Stimulated activated CD4-positive, alpha-beta T cell treated with anti-CD3 and anti-CD28 coated beads, Interleukin-1b, Interleukin-23, amount 100 ng/mL, for 1 hour (primary cell): ENCODE measurements at regions not wholly inside any gene's neighbourhood (a gene's known extent, or its start where the extent isn't known, plus 50 kb on each side); places are given as distances from the start of the nearest gene placed in this dataset.
"Not testable (repeated sequence)": the region's sequence is repeated elsewhere in the genome, so short reads cannot be mapped to it uniquely, and the experiment has no call there.

ENCODE experiments used
- DNase-seq, 2 donors: peaks; one replicate each; pipeline ENCODE4 v3.0.0-alpha.2; 2020; ENCODE audit warnings: low read depth in 2 of 2

DNA sequence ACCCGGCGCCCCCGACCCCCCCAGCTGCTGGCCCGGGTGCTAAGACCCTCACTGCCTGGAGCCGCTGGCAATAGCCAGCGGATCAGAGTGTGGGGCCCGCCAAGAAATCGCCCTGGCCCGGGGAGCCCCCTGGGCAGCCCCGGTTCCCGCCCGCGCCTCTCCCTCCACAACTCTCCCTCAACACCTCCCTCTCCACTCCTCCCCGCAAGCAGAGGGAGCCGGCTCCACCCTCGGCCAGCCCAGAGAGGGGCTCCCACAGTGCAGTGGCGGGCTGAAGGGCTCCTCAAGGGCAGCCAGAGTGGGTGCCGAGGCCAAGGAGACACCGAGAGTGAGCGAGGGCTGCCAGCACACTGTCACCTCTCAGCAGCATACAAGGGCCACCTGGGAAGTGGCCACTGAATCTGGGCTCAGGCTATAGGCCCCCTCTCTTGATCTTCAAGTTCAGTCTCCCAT is 385.5 kb downstream of the SEC14L1 start:
- DNase-seq, result no peak

DNA sequence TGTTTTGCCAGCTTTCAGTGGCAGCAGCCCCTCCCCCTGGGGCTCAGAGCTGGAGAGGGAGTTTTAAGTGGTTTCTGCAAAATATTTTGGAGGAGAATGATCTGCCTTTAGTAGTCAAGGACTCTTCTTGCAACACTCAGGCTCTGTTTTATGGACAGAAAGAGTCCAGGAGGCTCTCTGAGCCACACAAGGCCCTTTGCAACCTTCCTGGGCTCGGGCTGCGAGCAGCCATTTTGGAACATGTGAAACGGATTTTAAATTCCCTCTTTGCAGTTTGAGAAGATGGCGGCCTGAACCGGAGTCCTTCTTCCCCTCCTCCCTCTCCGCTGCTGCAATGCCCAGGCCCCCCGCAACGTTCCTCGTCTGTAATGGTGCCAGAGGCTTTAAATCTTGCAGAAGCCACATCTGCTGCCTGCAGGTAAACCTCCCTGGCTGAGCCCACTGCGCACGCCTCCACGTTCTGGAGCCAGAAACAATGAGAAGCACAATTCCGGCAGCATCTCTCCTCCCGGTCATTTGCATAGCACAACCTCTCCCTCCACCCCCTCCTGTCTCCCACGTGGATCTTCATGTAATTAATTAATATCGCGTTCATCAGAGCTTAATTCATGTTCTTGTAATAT is 386.1 kb downstream of the SEC14L1 start:
- no peak for DNase-seq

DNA sequence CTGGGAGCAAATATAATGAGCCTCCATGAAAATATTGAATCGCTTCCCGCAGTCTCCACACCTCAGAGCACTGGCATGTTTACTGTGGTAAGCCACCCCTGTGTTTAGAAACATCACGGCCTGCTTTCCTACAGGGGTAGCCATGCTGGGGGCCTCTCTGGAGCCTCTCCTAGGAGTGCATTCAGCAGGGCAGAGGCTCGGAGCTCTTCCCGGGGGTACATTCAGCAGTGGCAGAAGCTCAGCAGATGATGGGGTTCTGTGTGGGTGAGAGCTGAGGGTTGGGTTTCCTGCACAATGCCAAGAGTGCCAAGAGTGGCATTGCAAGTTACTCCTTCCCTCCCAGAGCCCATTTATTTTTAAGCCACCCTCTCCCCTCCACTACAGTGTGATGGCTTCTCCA is 386.6 kb downstream of the SEC14L1 start:
- no peak for DNase-seq

DNA sequence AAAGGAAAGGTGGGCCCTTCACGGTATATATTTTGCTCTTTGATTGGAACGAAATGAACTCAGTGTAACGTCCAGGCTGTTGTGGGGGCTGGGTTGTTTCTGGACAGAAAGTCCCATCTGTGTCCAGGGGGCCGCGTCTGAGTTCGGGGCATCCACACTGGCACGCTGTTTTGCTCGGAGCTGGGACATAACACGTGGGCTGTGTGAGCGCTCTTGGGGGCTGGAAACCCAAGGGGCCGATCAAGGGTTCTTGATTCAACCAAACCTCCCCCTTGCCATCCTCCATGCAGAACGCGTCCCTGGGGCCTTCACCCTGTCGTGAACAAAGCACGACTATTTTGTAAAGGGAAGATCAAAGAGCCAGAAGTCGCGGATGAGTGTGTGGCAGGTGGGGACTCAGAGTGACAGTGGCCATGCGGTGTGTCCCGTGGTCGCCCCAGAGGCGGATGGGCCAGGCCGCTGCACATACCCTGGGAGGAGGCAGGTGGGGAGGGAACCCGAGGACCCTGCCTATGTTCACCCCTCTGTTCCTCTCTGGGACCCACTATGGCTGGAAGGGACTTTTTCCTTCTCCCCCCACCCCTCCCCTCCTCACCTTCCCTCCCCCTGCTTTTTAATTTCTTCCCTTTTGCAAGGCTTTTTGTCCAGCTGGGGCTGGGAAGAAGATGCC is 387.2 kb downstream of the SEC14L1 start:
- no peak for DNase-seq

DNA sequence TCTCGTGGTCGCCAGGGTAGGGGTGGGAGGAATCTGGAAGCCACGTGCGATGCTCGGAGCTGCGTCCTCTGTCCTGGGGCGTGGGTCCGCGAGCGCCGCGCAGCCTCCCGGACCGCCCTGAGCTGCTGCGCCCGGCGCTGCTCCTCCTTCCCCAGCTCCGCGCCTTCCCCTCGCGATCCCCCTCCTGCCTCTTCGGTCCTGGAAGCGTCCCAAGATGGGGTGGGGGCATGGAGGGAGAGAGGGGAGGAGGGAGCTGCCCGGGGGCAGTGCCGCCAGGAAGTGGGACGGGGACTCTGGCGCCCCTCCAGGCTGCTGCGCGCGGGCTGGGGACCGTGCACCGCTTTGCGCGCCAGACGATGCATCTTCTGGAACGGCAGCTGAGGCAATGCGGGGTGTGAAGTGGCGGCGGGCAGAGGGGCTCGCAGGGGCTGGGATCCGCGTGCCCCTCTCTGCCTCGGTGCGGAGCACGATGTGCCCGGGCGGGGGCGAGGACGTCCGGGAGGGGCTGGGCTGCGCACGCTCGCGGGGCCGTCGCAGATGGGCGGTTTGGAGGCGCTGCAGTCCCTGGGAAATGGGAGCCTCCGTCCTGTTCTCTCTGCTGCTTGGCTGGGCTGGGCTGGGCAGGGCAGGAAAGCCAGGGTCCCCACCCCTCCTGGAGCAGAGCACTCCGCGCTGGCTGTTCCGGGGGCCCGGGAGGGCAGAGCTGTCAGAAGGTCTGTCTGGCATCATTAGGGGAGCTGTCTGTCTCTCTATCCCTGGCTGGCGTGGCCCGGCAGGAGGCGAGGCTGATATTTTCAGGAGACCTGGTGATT is 388.0 kb downstream of the SEC14L1 start:
- no peak for DNase-seq

DNA sequence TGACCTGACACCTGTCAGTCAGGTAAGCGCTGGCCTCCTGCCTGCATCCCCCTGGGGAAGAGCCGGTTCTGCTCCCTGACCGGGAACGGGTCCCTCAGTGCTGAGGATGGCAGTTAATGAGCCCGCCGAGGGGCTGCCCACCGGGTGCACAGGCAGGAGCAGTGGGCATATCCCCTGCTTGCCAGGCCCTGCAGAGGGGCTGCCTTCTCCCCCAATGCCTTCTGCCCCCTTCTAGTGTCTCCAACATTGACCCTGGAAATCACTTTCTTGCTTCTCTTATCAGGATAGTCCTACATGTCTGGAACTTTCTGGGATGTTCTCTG is 388.5 kb downstream of the SEC14L1 start:
- no peak for DNase-seq

DNA sequence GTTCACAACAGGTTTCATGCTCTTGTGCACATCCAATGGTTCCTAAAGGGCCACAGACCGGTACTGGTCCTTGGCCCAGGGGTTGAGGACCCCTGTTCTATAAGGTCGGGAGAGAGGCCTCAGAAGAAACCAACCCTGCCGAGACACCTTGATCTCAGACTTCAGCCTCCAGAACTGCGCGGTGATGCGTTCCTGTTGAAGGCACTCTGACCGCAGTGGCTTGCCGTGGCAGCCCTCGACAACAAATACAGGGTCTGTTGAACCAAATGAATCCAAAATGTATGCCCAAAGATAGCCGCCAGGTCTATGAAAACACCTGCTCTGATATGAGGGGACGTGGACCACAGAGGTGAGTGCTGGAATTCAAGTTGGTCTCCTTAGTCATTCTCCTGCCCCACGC is 389.8 kb downstream of the SEC14L1 start:
- DNase-seq, result no peak

DNA sequence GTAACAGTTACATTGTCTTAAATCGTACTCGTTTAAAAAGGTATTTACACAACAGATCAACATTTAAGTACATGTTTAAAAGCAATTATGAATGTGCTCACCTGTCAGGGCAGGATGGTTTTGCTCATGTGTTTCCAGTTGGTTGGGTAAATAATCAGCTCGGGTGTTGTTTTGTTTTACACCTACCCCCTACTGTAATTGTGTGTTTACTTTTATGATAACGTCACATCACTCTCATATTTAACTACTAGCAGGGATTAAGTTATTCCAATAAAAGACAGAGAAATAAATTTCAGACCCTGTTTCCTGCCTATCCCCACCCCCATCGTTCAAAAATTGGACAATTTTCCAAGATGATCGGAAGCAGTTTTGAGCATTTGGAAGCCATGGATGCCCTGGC is 390.2 kb downstream of the SEC14L1 start:
- DNase-seq, result no peak

DNA sequence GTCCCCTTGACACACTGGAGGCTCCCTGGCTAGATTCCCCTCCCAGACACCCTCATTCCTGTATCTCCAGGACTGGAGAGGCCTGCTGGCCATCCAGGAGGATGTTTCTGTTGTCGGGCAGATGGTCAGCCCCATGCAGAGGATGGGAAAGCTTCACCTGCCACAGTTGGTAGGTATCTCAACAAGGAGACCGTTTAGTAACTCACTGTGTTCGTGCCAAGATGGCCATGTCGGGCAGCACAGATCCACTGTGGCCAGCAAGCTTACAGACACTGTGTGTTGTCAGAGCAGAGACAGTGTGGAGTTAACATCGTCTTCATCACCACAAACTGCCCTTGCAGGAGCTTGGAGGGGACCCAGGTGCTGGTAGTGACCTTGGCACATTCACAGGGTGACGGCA is 390.9 kb downstream of the SEC14L1 start:
- no peak for DNase-seq

DNA sequence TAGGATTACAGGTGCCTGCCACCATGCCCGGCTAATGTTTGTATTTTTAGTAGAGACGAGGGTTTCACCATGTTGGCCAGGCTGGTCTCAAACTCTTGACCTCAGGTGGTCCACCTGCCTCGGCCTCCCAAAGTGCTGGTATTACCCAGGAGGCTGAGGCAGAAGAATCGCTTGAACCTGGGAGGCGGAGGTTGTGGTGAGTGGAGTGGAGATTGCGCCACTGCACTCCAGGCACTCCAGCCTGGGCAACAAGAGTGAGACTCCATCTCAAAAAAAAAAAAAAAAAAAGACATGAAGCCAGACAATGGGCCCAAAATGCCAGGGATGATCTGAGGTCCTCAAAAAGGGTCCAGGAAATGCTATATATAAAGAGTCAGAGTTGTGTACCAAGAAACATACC is 392.9 kb downstream of the SEC14L1 start:
- DNase-seq, result not testable (repeated sequence)

DNA sequence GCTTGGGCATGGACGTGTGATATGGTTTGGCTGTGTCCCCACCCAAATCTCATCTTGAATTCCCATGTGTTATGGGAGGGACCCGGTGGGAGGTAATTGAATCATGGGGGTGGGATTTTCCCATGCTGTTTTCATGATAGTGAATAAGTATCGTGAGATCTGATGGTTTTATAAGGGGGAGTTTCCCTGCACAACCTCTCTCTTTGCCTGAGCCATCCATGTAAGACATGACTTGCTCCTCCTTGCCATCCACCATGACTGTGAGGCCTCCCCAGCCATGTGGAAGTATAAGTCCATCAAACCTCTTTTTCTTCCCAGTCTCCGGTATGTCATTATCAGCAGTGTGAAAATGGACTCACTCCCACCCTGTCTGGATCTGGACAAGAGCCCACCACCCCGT is 393.4 kb downstream of the SEC14L1 start:
- no peak for DNase-seq

DNA sequence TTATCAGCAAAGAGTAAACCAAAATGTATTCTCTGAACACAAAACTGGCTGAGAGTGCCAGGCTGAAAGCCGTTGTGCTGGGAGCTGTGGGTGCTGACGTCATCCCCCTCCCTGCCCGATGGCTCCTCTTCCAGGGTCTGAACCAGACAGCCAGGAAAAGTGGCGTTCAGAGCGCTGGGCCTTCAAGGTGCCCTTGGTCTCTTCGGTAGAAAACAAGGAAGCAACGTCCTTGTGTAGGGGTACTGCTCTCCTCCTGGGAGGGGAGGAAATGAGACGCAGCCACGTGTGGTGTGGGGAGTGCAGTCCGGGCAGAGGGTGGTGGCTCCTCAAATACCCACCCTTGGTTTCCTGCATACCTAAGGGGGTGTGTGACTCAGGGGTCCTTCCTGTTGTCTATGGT is 394.7 kb downstream of the SEC14L1 start:
- no peak for DNase-seq

DNA sequence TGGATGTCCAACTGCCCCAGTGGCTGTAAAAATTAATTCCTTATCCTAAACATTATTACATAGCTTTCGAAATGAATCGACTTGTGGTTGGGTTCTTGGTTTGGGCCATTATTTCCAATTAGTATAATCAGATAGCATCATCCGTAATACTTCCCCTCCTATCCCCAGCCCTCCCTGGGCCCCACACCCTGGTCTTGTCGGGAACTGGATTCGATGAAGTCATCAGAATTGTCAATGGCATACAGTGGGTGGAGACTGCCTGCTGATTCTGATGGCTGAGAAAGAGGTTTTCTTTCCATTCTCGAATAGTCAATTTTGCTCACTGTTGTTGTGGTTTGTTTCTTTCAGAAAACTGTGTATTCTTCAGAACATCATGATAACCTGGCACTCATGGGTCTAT is 395.1 kb downstream of the SEC14L1 start:
- no peak for DNase-seq

DNA sequence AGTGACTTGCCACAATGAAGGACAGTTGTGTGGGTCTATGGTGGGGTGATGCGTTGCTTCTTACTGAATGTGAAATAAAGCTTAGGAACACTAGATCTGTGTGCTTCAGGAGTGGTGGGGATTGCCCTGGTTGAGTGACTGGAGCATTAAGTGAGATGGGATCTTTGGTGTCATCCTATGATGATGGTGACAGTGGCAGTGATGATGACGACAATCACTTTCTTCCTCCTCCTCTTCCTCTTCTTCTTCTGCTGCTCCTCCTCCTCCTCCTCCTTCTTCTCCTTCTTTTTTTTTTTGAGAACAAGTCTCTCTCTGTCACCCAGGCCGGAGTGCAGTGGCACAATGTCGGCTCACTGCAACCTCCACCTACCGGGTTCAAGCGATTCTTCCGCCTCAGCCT is 396.8 kb downstream of the SEC14L1 start:
- no peak for DNase-seq

DNA sequence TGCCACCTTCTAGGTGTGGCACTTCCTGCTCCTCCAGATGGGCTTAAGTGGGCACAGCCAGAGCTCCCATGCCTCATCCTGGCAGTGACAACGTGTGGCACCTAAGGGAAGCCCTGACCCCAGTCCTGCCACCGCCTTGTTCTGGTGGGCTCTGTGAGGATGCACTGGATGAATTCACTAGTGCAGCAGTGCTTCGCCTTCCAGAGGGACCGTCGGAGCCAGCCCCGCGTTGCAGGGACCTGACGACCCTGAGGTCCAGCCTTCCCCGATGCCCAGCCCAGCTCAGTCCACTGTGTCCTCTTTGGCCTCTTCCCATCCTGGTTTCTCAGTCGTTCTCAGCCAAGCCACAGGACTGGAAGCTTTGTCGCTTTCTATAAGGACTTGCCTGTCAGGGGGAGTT is 399.8 kb downstream of the SEC14L1 start:
- DNase-seq, result no peak

DNA sequence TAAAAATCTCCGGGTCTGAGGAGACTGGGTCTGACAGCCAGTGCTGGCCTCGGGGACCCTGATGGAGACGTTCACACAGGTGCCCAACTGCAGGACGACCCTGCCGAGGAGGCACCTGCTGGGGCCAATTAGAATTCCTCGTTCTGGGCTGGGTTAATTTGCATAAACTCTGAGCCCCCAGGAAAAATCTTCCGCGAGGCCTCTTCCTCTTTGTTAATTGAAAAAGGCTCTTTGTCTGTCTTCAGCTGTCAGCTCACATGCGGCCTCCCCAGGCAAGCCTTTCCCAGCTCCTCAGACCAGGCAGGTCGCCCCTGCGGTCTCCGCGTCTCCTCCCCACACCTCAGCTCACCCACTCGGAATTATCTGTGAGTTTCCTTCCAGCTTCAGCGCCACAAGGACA is 400.2 kb downstream of the SEC14L1 start:
- DNase-seq, result no peak

DNA sequence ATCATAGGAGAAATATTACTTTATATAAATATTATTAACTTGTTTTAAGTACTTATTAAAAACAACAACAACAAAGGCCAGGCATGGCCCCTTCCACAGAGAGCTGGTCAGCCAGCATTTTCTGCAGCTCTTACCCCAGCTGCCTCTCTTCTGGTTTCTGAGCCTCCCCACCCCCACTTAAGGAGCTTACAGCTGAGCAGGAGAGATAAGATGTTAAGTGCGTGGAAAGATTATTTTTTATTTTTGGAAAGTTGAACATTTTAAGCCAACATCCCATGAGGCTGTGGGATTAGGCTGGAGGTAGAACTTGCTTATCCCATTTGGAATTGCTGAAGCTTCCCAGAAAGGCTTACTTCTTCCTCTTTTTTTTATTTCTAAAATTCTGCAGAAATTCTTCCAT is 401.2 kb downstream of the SEC14L1 start:
- no peak for DNase-seq

DNA sequence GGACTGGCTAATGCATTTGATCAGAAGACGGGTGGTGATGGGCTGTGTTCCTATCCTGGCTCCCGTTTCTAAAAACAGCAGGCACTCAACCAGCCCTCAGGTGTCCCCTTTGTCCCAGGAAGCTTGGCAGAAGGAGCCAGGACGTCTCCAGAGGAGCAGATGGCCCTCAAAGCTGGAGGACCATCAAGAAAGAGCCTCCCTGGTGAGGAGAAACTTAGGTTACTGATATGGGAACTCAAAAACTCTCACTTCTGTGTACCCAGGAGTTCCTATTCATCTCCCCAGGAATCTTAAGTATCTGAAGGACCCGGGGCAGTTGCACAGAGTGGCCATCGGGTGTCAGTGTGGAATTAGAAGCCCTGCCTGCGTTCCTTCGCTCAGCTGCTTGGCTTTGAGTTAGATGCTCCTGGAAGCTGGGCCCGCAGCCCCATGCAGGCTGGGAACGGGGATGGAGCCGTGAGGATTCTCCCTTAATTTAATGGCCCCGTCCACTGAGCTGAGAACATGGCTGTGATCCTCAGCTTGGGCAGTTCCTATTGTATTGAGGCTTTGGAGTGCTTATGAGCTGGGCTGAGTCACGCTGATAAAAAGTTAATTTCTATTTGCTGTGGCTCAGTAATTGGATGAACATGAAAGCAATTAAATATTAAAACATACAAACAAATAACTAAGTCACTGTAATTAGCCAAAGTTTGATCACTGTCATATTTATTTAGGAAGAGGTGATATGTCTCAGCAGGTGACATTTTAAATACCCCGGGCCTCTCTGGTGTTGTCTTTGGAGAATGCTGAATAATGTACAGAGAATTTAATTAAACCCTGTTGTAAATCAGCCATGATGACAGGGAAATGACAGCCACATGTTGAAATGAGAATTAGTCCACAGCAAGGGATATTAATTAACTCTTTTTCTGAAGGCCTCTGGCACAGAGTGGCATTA is 402.1 kb downstream of the SEC14L1 start:
- DNase-seq, result peak; percentile 11 to 29

DNA sequence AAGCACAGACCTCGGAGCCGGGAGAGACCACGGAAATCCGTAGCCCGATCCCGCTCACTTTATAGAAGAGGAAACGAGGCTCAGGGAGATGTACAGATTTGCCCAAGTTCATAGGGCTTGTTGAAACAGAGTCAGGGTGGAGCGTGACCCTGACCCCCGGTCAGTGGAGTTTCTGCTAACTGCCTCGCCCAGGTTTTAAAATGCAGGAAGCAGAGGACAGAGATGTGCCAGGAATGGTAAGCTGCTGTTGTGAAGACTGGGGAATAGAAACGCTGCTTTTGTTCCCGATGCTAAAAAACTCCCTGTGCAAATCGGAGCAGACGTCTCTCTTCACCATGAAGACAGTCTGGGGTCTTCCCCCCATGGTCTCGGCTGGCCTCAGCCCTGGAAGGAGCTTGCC is 403.0 kb downstream of the SEC14L1 start:
- no peak for DNase-seq

DNA sequence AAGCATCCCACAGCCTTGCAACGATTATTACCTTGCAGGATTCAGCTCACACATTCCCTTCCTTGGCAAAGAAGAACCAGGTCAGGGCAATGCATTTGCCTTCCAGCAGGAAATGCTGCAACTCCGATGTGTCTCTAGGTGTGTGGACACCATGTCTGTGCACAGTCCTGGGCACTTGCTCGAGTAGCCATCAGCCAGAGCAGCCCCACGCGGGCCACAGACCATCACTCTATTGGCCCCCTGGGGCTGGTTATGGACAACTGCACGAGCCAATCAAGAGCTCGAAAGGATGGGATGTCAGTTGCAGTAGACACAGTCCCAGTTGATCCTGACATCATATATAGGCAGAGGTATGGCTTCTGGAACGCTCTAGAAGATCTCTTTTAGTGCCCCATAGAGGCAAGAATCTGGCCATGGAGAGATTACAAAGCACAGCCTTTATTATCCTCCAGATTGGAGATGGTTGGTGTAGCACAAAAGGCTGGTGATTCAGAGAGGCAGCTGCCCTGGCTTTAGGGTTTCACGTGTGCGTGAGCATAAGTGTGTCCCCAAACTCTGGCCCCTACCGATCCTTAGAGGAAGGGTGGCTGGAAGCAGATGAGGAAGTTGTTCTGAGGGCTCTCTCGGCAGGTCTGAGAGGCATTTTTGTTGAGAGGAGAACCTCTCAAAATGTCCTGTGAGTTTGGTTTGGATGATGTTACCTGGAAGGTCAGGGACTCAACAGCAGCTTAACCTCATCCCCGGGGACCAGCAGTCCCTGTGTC is 403.8 kb downstream of the SEC14L1 start:
- DNase-seq, result no peak

DNA sequence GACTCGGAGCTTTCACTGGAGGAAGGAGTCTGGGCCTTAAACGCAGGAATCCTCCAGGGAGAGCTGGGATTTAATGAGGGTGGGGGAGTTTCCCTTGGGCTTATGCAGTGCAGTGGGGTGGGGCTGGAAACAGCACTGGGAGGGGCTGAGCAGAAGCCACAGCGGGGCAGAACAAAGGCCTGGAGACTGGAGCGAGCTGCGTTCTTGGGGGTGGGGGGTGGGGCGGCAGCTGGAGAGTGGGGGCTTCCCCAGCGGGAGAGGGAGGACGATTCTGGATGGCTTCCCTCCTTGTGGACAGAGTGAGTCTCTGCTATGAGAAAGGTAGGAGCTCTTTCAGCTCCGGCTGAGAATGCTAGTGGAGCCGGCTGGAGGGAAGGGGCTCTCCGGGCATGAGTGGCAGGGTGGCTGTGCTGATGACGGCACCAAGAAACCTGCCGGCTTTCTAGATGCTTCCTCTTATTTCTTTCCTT is 406.0 kb downstream of the SEC14L1 start:
- DNase-seq, result no peak
